GM12874 (cell line): ENCODE measurements at regions not wholly inside any gene's neighbourhood (a gene's known extent, or its start where the extent isn't known, plus 50 kb on each side); places are given as distances from the start of the nearest gene placed in this dataset.

Source experiments
- TF ChIP-seq, protein P1 (sequence below): IDR thresholded peaks from 2 replicates; pipeline ENCODE4 v1.5.1; 2011; ENCODE audit warnings: low read depth, mild to moderate bottlenecking, control low read depth, low read length, moderate library complexity; ENCODE audit not compliant: insufficient read depth

DNA sequence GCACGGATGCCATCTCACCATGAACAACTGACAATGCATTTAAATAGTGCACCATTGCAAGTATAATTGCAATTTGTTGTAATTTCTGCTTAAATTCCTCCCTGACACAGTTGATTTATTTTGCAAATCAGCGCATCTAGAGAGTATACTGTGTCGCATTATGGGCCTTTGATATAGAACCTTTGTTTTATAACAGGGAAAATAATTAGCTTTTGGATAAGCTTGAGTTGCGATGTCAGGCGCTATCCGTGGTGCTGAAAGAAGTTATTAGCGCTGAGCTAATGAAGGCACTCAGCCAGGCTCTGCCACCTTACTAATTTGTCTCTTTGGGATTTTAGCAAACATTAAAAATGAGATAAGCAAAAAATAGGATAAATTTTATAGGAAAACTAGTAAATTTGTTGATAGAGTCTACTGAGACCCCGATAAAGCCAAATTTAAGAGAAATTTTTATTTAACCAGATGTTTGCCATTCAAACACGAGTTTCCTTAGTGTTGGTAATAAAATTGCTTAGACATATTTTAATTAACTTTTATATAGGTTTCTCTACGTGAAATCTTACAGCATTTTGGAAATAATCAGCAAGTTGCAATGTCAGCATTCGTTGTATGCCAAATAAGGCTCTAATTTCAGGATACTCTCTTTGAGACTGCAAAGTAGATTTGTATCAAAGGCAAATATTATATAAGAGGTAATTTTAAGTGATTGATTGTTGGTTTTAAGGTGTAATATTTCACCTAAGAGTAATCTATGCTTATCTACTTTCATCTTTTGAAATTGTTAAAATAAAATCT is 355.5 kb downstream of the TLR4 start:
- TF ChIP-seq, protein P1, sequence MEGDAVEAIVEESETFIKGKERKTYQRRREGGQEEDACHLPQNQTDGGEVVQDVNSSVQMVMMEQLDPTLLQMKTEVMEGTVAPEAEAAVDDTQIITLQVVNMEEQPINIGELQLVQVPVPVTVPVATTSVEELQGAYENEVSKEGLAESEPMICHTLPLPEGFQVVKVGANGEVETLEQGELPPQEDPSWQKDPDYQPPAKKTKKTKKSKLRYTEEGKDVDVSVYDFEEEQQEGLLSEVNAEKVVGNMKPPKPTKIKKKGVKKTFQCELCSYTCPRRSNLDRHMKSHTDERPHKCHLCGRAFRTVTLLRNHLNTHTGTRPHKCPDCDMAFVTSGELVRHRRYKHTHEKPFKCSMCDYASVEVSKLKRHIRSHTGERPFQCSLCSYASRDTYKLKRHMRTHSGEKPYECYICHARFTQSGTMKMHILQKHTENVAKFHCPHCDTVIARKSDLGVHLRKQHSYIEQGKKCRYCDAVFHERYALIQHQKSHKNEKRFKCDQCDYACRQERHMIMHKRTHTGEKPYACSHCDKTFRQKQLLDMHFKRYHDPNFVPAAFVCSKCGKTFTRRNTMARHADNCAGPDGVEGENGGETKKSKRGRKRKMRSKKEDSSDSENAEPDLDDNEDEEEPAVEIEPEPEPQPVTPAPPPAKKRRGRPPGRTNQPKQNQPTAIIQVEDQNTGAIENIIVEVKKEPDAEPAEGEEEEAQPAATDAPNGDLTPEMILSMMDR: no peak

DNA sequence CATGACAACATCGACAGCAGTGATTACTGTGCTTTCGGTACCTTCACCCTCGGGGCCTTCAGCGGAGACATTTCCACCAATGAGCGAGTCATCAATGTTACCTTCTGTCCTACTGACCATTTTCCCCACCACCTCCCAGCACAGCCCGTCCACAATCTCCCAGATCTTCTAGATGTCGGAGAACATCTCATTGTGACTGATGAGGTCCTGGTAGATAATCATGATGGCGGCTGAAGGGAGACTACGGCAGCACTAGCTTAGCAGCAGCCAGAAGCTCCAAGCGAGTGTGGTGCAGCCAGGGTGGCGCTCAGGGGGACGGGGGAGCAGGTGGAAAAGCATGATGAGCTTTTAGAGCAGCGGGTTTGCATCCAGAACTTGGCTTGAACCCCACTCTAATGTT is 379.0 kb downstream of the TLR4 start:
- TF ChIP-seq, protein P1: no peak

DNA sequence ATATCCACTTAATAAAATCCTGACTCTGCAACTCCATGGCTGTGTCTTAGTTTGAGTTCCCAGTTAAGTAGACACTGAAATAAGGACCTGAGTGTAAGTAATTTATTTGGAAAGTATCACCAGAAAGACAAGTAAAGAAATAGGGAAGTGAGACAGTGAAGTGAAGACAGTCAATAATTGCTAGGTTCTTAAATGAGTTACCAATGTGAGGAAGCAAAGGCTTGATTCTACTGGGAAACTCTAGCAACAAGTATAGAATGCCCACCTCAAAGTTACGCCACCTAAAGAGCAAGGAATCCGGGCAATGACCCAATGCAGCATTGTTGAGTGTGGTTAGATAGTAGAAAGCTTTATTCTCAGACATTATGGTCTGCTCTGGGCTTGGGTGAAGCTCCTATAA is 383.9 kb downstream of the TLR4 start:
- TF ChIP-seq, protein P1: no peak

DNA sequence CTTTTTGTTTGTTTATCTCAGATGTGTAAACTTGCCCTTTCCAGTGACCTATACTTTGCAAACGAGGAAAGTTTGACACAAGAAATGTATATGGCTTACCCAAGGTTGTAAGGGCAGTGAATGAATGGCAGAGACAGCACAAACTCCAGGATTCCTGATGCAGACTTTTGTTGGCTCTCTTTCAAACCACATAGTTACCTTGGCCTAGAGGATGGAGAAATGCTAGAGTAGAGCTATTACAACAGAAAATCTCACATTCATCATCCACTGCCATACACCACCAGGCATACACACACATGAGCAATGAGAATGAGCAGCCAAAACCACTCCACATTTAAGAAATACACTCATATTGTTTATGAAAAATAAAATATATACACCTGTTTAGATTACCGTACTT is 387.0 kb downstream of the TLR4 start:
- TF ChIP-seq, protein P1: no peak

DNA sequence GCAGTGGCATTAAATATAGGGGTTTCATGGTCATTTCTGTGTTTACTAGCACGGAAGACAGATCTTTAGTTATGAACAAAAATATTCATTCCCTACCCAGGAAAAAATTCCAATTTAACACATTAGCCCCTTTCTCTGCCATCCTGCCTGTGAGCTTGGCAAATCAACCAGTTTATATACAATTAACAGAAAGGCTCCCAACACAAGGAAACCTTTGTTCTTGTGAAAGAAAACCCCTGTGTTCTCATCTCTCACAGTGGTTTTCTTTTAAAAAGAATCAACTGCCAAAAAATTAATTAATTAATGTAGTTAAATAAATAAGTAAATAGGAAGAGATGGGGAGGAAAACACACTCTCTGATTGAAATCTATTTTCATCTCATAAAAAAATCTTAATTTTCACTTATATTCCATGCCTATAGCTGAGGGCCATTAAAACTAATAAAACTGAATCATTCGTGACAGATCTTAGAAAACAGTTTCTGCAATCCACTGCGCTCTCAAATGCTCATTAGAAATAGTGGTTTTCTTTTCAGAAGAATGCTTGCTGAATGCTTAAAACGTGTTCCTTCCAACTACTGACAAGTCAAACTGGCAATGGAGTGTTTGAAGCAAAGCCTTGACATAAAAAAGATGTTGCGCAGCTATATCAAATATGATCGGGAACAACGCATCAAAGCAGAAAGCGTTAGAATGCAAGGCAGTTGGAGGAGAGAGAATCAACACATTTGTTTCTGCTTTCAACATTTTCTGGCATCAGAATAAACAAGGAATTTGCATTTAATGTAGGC is 387.7 kb downstream of the TLR4 start:
- TF ChIP-seq, protein P1: no peak

DNA sequence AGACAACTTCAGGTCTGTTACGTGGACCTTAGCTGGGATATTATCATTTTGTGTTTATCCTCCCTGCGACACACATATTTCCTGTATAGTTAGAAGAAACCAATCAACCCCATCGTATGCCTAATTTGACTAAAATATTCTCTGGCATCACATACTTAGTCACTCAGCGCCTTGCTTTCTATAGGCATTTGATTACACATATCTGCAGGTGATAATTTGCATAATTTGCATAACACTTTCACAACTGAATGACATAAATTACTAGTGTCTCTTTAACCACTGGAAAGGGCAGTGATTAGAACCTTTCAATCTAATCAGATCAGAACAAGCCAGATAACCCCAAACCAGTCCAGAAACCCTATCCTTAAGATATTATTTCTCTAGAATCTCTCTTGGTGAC is 390.2 kb downstream of the TLR4 start:
- TF ChIP-seq, protein P1: no peak

DNA sequence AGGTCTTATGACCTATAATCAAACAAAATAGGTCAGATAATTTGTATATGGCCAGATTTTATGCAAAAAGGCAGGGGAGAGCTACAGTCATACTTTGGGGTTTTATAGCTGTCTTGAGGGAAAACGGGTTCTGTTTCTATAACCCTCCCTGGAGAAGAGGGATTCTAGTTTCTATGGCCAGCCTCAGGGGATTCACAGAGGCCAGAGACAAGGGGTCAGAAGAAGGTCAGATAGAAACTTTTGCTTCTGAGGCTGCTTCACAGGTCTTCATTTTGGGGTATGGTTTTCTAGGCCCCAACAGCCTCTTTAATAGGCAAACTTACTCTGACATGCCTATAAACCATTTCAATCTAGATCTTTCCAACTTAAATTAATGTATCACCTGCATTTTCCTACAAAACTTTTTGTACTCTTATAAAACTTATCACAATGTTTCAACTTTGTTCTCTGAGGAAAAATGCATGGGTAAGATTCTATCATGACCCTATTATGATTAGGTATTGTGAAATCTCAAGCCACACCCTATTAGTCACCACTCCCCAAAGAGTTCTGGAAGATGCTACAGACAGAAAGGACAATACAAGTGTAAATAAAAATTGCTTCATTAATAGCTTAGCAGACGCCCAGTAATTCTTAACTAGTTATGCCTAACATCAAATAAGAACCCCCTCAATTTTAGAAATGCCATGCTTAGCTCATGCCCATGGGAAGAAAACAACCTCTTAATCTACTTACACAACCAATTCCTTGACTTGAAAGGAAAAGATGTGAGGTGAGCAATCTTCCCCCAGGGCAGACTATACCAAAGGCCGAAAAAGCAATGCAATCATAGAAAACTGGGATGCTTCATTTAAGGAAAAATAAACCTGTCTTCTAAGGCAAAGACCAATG is 396.6 kb downstream of the TLR4 start:
- TF ChIP-seq, protein P1: no peak
